Osteoblast (primary cell): ENCODE measurements at regions not wholly inside any gene's neighbourhood (a gene's known extent, or its start where the extent isn't known, plus 50 kb on each side); places are given as distances from the start of the nearest gene placed in this dataset.

Source experiments
- DNase-seq: peaks from one replicate; pipeline ENCODE4 v3.0.0; 2011; ENCODE audit warnings: low spot score, mixed read lengths; ENCODE audit not compliant: insufficient read length; ENCODE audit errors: missing footprints
- H2AFZ ChIP-seq: 2 replicates; pipeline ENCODE4 v1.6.0; 2011; ENCODE audit warnings: mild to moderate bottlenecking, low read length
- H3K27ac ChIP-seq: 2 replicates; pipeline ENCODE4 v1.5.1; 2011; ENCODE audit warnings: mild to moderate bottlenecking, low read depth, low read length, moderate library complexity
- H3K27me3 ChIP-seq: 2 replicates; pipeline ENCODE4 v1.6.0; 2012; ENCODE audit warnings: mild to moderate bottlenecking, control low read depth, inconsistent platforms, low read length, moderate library complexity; ENCODE audit not compliant: insufficient read depth
- H3K36me3 ChIP-seq: 2 replicates; pipeline ENCODE4 v1.5.1; 2011; ENCODE audit warnings: mild to moderate bottlenecking, low read length, control low read depth, moderate library complexity; ENCODE audit not compliant: insufficient read depth
- H3K4me1 ChIP-seq: 2 replicates; pipeline ENCODE4 v1.5.1; 2011; ENCODE audit warnings: mild to moderate bottlenecking, low read length, control low read depth, moderate library complexity; ENCODE audit not compliant: insufficient read depth
- H3K4me2 ChIP-seq: 2 replicates; pipeline ENCODE4 v1.6.0; 2011; ENCODE audit warnings: mild to moderate bottlenecking, low read length; ENCODE audit not compliant: insufficient read depth
- H3K4me3 ChIP-seq: fragments of 200-600 bp; sonication (generic); 3 replicates; pipeline ENCODE4 v1.5.1; 2012; ENCODE audit warnings: mild to moderate bottlenecking, low read length, inconsistent platforms; ENCODE audit not compliant: insufficient read depth
- H3K79me2 ChIP-seq: 2 replicates; pipeline ENCODE4 v1.6.0; 2012; ENCODE audit warnings: mild to moderate bottlenecking, low read length, control low read depth, inconsistent platforms; ENCODE audit not compliant: insufficient read depth
- H3K9me3 ChIP-seq: 2 replicates; pipeline ENCODE4 v1.5.1; 2011; ENCODE audit warnings: low read depth, low read length, control low read depth
- H4K20me1 ChIP-seq: 2 replicates; pipeline ENCODE4 v1.6.0; 2012; ENCODE audit warnings: mild to moderate bottlenecking, low read length, control low read depth; ENCODE audit not compliant: insufficient read depth
- TF ChIP-seq, protein P1 (sequence below): IDR thresholded peaks from 2 replicates; pipeline ENCODE4 v1.5.1; 2011; ENCODE audit warnings: mild to moderate bottlenecking, low read depth, low read length, moderate library complexity; ENCODE audit errors: extremely low read depth

DNA sequence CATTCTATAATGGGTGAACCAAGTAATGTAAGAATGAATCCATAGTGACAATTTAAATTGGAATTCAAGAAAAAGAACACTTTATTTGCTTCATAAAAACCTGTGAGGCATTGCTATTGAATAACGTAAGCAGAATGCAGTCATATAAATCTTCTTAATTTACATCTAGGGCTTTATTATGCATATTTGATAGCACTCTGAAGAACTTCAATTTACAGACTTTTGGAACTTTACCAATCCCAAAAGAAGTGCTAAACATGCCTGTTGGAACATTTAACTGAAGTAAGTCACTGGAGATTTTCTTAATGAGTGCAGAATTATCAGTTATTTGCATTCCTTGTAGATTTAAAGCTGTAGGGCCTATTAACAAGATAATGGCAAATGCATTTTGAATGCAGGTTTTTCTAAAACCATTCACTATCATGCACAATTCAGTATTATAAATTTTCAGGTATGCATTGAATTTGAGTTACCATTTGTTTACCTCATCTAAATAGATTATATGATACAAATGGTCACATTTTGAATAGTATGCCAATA, 1181.2 kb downstream of the ARAP2 start:
- no peak overlapping the region for H3K27ac ChIP-seq
- no peaks in the 10 kb centered on the region for H3K9me3 ChIP-seq
- no peaks in the 10 kb centered on the region for H3K27me3 ChIP-seq
- H4K20me1 ChIP-seq, result no peaks in the 10 kb centered on the region
- H3K4me3 ChIP-seq, result no peak overlapping the region
- TF ChIP-seq, protein P1, sequence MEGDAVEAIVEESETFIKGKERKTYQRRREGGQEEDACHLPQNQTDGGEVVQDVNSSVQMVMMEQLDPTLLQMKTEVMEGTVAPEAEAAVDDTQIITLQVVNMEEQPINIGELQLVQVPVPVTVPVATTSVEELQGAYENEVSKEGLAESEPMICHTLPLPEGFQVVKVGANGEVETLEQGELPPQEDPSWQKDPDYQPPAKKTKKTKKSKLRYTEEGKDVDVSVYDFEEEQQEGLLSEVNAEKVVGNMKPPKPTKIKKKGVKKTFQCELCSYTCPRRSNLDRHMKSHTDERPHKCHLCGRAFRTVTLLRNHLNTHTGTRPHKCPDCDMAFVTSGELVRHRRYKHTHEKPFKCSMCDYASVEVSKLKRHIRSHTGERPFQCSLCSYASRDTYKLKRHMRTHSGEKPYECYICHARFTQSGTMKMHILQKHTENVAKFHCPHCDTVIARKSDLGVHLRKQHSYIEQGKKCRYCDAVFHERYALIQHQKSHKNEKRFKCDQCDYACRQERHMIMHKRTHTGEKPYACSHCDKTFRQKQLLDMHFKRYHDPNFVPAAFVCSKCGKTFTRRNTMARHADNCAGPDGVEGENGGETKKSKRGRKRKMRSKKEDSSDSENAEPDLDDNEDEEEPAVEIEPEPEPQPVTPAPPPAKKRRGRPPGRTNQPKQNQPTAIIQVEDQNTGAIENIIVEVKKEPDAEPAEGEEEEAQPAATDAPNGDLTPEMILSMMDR, result no peak
- no peaks in the 10 kb centered on the region for H3K36me3 ChIP-seq
- H3K79me2 ChIP-seq, result no peaks in the 10 kb centered on the region
- no peak overlapping the region for H3K4me2 ChIP-seq
- no peaks in the 10 kb centered on the region for H3K4me1 ChIP-seq
- H2AFZ ChIP-seq, result no peak overlapping the region
- no peak for DNase-seq

DNA sequence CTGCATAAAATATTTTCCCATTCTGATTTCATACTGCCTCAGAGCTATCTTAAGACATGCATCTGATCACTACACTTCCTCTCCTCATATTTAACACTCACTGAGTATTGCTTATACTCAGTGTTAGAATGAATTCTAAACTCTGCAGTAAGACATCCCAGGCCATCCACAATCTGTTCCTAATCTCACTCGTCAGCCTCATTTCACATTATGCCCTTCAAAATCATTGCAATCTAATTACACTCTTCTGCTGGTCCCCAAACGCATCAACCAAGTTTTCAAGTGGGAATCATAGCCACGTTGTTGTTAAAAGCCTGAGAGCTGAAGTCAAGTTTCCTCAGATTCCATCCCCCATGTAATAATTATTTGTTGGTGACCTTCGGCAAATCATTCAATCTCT, 1177.9 kb downstream of the ARAP2 start:
- Histone ChIP-seq H3K4me2 (no peak overlapping the region), H4K20me1 (no peaks in the 10 kb centered on the region), H2AFZ (no peak overlapping the region), H3K9me3 (no peaks in the 10 kb centered on the region), H3K79me2 (no peaks in the 10 kb centered on the region), H3K4me1 (no peaks in the 10 kb centered on the region), H3K27ac (no peak overlapping the region), H3K4me3 (no peak overlapping the region), H3K36me3 (no peaks in the 10 kb centered on the region), H3K27me3 (no peaks in the 10 kb centered on the region)
- DNase-seq, result no peak
- TF ChIP-seq, protein P1, result no peak

DNA sequence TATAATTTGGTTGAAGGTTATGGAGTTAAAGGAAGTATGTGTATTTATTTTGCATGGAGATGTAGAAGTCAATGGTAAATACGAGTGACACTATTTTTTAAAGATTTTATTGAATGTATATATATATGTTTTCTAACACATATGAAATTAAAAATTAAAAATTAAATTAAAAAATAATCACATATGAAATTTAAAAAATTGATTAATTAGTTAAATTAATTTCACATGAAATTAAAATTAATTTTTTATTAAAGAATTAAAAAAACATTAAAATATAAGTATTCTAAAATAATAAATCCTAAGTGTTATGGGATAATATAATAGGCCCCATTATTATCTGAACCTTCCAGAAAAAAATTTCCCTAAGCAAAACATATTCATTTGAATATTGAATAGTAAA, 1163.5 kb downstream of the ARAP2 start:
- Histone ChIP-seq H3K9me3 (no peaks in the 10 kb centered on the region), H4K20me1 (no peaks in the 10 kb centered on the region), H3K4me2 (no peak overlapping the region), H3K4me1 (no peaks in the 10 kb centered on the region), H3K27ac (no peak overlapping the region), H3K4me3 (no peak overlapping the region), H3K27me3 (no peaks in the 10 kb centered on the region), H2AFZ (no peak overlapping the region), H3K79me2 (no peaks in the 10 kb centered on the region), H3K36me3 (no peaks in the 10 kb centered on the region)
- no peak for DNase-seq
- TF ChIP-seq, protein P1, result no peak

DNA sequence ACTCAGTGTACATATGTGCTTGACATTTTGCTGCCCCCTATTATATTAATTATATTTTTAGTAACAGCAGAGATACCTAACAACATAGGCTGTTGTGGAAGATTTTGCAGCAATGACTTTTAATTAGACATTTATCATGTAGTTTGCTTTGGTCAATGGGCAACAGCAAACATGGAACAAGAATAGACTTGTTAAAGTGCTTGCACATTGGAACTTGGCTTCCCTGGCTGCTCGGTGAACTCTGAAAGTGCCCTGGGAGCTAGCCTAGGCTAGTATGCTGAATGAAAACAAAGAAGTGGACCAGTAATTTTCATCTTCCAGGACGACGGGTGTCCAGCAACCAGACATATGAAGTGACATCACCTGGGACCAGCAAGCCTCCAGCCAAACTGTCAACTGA, 1157.1 kb downstream of the ARAP2 start:
- Histone ChIP-seq H3K9me3 (no peaks in the 10 kb centered on the region), H4K20me1 (no peaks in the 10 kb centered on the region), H3K4me3 (no peak overlapping the region), H3K36me3 (no peaks in the 10 kb centered on the region), H3K4me2 (no peak overlapping the region), H3K4me1 (no peaks in the 10 kb centered on the region), H3K27me3 (no peaks in the 10 kb centered on the region), H2AFZ (no peak overlapping the region), H3K79me2 (no peaks in the 10 kb centered on the region), H3K27ac (no peak overlapping the region)
- no peak for DNase-seq
- TF ChIP-seq, protein P1, result no peak
